Stimulated activated CD8-positive, alpha-beta memory T cell treated with anti-CD3 and anti-CD28 coated beads, Interleukin-2, amount 100 ng/mL, for 48 hours (primary cell): ENCODE measurements at regions not wholly inside any gene's neighbourhood (a gene's known extent, or its start where the extent isn't known, plus 50 kb on each side); places are given as distances from the start of the nearest gene placed in this dataset.
"Not testable (repeated sequence)": the region's sequence is repeated elsewhere in the genome, so short reads cannot be mapped to it uniquely, and the experiment has no call there.

Experiments used
- DNase-seq, 2 donors: peaks; one replicate each; pipeline ENCODE4 v3.0.0-alpha.2; 2020; ENCODE audit warnings: low read depth in 2 of 2

DNA sequence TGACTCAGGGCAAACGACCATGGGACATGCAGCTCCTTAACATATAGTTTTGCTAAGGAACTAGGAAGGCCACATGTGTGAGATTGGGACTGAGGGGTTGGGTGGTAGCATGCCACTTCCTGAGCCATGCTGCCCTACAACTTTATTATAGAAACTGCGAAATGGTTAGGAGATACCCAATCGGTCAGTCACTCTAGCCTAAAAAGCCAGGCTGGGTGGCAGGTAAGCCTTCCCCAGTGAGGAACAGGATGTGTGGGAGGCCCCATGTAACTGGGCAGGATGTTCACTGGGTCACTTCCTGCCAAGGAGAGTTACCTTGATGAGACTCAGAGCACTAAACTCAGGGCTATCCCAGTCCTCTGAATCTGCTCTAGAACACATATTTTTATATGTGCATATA lies 123.5 kb downstream of the MAP3K7 start:
- DNase-seq, result no peak

DNA sequence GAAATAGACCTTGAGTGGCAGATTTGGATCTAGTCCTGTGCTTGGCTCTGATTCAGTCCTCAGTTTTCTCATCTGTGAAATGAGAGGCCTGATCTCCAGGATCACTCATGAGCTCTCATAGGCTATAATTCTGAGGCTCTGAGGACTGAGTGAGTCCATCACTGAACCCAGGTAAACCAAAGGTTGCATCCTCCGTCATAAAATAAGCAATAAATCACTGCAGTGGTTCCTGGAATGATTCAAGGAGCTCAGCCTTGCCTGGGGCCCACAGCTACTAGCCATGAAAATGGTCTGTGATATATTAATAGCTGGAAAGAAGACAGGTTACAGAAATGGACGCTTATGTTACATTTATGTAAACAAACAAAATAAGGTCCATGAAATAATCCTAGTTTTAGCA lies 124.8 kb downstream of the MAP3K7 start:
- DNase-seq, result no peak

DNA sequence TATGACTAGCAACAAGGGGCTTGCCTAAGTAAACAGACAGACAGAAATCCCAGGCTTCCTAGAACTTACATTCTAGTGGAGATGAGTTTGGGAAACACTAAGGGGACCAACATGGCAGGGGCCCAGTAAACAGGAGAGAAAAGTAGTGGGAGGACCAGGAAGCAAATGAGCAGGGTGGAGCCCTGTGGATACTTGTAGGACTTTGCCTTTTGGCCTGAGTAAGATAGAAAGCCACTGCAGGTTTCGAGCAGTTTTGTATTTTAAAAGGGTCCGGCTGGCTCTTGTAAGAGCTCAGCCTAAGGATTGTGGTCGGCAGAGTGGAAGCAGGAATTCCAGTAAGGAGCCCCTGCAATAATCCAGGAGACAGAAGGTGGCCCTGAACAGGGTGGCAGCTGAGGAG lies 125.5 kb downstream of the MAP3K7 start:
- DNase-seq, result no peak

DNA sequence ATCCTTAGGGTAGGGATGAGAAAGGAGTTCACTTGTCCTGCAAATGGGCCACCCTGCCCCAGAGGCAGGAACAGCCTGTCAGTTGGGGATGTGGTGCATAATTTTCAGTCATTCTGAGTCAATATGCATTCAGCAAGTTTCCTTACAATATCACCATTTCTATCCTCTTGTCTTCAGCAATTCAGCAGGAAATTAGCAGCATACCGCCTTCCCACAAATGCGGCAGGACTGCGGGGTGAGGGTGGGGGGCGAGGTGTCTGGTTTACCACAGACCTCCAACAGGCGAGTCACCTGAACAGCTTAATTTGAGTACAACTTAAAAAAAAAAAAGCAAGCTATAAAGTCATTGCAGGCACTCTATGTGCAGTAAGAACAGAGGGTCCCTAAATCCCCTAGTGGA lies 126.8 kb downstream of the MAP3K7 start:
- peak in 1 of 2 donors; percentile 67 for DNase-seq

DNA sequence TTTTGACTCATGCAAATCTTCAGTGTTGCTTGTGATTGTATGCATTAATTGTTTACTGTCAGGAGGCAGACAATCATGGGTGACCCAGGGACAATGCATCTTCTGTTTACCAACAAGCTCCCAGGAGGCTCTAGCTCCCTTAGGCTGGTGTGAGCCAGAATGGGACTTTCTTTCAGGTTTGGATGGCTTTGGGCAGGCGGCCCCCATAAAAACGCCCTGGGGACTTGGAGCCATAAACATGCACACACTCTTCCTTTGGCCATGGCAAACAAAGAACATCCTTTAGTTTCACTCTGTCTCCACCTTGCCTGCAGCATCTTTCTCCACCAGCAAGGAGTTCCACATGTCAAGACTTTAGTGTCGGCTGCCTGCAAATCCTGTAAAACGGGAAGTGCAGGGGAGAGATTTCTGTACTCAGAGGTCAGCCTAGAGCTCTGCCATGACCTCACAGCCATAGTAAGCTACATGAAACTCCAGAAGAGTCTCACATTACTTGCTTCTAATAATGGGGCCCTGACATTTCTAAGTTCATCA lies 127.6 kb downstream of the MAP3K7 start:
- no peak for DNase-seq

DNA sequence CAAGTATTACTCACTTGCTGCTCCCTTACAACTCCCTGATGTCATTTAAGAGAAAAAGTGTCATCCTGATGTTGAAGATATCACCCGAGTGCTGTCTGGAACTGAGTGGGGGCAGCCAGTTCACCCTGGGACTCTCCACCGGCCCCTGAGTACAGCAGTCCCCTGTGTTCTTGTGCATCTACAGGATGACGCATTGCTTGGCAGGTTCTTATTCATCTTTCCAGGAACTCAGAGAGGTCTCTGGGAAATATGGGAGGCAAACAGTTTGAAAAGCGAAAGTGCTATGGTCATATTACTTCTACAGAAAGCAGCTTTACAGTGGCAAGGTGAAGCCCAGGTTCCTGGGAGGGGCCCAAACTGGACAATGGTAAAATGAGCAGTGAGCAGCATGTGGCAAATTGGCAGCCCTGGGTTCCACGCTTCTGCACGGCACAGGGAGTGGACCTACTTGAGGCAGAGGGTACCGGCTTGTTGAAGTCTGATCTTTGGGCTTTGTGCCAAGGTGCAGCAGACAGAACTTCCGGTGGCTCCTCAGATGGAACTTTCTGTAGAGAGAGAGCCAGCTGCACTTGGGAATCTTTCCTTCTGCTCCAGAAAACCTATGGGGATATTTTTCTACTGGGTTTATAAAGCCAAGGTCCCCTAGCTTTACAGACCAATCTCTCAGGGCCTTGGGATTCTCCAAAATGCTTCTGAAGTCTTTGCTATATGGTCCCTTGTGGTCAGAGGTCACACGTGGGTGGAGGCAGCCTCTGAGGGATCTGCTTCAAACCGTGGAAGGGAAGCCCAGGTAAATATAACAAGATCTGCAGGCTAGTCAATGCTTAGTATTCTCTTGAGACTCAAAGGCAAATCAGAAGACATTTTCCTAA lies 128.3 kb downstream of the MAP3K7 start:
- DNase-seq, result peak; percentile 66 to 78

DNA sequence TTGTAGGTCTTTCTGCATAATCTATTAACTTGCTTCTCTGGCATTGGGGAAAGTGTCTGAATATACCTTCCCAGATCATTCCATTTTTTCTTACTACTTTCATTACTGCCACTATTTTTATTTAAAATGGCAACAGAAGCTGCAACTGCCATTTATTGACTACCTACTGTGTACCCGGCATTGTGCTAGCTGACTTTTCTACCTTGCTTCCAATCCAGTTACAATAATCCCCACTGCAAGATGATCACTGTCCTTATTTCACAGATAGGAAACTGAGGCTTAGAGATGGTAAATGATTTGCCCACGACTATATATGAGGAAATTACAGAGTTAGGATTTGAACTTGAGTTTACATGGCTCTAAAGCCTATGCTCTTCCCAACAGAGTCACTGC lies 129.0 kb downstream of the MAP3K7 start:
- no peak for DNase-seq

DNA sequence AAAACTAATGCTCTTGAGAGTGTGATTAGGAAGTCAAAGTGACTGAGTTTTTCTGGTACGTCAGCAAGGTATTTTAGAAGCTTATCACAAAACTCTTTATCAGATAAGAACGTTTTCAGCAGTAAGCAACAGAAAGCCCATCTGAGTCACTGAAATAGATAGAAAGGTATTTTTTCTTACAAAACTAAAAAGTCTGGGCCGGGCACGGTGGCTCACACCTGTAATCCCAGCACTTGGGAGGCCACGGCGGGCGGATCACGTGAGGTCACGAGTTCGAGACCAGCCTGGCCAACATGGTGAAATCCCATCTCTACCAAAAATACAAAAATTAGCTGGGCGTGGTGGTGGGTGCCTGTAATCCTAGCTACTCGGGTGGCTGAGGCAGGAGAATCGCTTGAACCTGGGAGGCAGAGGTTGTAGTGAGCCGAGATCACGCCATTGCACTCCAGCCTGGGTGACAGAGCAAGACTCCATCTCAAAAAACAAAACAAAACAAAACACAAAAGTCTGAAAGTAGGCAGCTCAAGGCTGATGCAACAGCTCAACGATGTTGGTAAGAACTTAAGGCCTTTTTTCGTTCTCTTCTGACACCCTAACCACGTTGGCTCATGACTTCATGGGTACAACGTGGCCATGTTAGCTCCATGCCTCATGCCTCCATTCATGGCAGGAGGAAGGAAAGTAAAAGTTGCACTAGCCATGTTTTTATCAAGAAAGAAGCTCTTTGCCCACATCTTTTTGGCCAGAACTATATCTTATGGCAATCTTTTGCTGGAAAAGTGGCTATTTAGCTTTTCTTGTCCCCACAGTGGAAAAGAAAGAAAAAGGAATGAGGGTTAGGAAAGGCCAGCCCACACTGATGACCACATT lies 129.6 kb downstream of the MAP3K7 start:
- DNase-seq, result not testable (repeated sequence)

DNA sequence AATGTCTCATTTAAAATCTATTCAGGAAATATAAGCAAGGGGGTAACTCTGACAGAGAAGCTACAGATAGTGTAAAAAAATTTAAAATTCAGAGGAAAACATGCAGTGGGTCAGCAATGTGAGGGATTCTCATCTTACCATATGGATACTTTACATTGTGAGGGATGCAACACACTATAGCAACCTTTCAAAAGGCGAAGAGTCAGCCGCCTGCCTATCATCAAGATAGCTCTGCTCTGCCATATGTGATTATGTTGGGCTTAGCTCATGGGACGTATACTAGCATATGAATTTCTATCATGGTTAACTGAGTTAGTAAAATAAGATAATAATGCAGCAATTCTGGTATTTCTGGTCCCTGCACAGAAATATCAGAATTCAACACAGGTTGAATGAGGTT lies 130.9 kb downstream of the MAP3K7 start:
- DNase-seq, result no peak

DNA sequence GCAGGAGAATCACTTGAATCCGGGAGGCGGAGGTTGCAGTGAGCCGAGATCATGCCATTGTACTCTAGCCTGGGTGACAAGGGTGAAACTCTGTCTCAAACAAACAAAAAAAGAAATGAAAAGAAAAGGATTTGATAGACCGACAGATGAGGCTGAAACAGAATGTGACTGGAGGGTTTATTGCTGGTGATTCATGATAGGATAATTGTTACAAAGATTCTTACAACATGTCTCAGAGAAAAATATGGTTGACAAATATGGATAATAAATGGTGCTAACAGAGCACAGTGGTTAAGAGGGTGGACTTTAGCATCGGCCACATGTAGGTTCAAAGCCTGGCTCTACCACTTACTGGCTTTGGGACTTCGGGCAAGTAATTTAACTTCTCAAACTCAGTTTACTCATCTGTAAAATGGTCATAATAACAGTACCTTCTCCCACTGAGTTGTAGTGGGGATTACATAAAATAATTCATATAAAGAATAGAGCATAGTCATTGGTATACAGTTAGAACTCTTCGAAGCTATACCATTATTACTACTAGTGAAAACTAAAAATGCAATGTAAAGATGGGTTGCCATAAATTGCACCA lies 131.9 kb downstream of the MAP3K7 start:
- DNase-seq, result no peak

DNA sequence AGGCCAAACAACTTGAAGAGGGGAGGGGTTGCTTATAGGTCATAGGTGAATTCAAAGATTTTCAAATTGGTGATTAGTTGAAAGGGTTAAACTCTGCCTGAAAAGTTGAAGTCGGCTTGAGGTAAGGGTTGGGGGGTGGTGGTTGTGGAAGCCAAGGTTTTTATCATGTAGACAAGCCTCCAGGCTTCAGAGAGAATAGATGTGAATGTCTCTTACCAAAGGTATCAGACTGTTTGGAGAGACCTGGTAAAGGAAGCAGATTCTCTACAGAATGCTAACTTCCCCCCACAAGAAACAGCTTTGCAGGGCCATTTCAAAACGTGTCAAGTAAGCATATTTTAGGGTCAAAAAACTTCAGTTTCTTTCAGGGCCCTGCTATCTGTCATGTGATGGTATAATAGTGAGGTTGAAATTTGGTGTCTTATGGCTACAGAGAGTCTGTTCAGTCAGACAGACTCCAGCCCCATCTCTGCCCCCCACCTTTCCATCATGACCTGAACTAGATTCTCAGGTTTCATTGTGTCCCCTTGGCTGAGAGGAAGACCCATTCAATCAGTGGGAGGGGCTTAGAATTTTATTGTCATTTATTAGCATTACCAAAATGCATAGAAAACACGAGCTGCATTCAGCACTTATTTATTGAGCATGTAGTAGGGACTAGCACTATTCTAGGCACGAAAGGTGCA lies 136.5 kb downstream of the MAP3K7 start:
- DNase-seq, result no peak

DNA sequence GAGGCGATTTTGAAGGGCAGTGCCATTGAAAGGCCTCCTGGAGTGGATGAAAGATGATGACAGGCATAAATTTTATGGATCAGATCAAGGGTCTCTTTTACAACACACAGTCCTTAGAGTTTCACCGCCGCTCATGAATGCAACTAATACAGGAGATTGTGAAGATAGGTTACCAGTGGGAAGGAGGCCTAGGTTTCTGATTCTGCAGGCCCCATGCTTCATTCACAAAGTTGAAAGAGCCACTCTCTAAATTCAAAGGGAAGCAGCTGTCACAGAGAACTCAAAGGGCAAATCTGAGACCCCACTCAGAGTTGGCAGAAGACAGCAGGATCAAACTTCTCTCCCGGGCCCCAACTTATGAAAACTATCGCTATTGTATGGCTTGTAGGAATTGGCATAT lies 137.6 kb downstream of the MAP3K7 start:
- DNase-seq, result no peak

DNA sequence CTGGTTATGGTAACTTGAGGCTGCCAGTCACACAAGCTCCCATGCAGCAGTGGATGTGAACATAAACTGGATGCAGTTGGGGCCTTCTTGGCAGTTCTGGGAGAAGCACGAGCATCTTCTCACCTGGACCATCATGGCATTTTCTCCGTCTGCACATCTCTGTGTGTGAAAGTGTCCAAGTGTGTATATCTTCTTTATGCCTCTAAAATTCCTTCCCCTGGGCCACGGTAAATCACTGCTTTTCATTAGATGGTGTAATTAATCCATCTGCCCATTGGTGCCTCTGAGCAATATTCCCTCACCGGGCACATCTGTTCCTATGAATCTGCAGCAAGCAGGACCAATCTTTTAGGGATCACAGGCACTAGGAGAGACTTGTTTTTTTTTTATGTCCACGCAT lies 138.0 kb downstream of the MAP3K7 start:
- DNase-seq, result no peak

DNA sequence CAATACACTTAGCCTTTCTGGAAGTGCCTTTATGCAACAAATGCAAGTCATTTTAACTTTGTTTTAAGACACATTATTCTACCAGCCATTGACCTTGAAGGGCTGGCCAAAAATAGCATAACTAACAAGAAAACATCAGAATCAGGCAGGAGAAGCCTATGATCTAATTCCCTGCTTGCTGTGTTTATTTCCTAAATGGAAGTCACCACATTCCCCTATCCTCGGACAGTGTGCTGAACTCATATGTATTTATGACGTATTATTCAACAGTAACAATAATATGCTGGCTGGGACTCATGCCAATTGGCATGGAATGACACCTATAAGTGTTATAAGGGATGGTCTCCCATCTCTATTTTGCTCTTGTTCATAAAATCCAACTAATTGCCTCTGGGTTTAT lies 140.7 kb downstream of the MAP3K7 start:
- no peak for DNase-seq

DNA sequence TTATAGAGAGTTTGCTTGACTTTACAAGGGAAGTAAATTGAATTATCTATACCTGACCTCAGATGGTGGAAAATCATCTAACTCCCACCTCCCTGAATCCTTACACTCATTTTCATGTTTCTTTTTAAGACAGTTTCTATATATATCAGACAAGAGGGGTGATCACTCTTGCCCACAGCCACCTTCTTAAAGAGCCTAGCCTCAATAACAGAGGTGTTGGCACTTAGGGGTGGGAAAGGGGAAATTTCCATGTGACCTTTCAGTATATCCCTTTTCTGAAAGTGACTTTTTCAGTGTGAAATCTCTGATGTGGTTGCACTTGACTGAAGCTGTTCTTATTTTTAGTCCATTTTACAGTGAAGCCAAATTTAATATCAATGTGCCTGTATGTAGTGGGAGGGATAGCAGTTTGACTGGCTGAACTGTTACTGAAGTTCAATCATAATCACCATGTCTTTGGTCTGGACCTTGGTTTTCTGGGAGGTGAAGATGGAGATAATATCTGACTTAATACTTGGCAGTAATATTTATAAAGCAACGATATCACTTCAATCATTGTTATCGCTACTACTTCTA lies 141.3 kb downstream of the MAP3K7 start:
- DNase-seq, result no peak

DNA sequence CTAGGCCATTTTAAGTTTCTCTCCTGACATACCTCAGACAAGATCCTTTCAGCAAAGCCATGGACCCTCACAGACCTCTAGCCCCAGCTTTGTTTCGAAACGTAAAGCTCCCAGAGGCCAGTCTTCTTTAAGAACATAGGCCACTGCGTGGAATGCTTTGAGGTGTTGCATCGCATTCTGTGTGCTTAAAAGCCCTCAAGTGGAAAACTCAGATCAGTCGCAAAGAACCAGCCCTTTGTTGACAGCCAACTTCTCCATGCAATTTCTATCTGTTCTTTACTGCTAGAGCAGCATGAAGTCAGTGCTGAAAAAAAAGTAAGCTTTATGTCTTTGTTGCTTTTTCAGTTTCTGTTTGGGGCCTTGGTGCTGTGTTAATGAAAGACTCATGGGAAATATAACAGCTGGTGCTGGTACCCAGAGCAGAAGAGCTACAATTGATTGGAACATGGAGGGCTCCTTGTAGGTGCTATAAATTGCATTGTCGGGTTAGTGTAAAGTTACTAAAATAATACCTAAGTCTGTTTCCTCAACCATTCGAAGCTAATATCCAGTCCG lies 142.6 kb downstream of the MAP3K7 start:
- DNase-seq, result no peak

DNA sequence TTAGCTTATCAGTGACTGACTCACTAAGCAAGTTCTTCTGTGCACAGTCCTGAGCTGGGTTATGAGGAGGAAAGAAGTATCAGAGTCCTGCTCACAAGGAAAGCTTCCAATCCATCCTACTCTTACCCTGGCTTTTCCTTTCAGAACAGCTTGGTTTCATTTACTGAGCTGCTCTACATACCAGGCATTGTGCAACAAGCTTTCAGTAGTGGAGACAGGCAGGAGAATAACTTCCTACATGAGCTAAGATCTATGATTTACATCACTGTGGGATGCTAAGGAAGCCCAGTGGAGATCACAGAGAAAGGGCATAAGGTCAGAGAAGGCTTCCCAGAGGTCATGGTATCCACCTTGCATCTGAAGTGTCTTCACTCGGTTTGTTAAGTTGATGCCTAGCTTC lies 144.5 kb downstream of the MAP3K7 start:
- no peak for DNase-seq

DNA sequence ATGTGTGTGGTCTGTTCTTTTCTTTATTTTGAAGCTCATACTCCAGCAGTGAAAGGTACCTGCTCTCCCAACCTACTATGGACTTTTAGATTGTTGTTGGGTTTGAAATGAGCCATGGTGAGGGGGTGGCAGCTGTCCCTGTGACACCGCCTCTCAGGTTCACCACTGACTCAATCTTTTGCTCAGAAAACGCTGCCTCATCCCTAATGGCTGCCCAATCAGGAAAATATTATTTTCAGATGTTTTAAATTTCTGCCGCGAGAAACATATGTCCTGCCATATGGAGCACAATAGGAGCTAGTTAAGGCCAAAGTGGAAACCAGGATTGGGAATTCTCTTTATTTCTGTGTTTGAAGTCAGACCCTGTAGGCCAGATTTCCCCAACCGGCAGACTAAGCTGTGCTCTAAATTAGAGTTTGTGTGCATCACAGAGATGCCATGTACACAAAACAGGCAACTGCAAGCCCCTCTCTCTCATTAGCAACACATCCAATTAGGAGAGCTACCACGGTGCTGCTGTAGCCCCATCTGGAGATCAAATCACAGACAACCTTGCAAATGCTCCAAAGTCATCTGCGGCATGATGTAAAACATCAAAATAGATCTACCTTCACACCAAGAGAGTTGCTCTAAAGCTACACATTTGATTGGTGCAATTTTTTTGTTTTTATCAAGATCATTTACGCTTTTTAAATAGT lies 144.1 kb upstream of the BACH2 start:
- no peak for DNase-seq

DNA sequence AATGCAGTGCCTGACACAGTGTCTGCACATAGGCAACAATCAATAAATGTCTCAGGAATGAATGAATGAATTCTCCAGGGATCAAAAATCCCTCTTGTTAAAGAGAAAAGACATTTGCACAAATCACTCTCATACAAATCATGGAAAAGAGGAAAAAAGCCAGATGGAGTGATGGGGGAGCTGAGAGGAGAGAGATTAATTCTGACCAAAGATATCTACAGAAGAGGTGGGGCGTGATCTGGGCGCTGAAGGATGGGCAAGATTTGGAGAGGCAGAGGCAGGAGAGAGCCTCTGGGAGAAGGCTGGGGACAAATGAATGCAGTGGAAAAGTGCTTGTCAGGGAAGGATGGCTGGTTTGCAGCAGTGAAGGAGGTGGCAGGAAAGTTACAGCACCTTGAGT lies 142.9 kb upstream of the BACH2 start:
- no peak for DNase-seq

DNA sequence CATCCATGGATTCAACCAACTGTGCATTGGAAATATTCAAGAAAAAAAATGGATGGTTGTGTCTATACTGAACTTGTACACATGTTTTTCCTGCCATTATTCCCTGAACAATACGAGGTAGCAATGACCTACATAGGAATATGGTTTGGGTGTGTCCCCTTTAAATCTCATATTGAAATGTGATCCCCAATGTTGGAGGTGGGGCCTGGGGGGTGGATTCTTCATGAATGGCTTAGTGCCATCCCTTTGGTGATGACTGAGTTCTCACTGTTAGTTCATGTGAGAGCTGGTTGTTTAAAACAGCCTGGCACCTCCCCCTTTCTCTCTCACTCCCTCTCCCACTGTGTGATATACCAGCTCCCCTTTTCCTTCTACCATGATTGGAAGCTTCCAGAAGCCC lies 139.8 kb upstream of the BACH2 start:
- no peak for DNase-seq
